Mesothelial cell of epicardium (in vitro differentiated cells): ENCODE measurements at regions not wholly inside any gene's neighbourhood (a gene's known extent, or its start where the extent isn't known, plus 50 kb on each side); places are given as distances from the start of the nearest gene placed in this dataset.

Source experiments
- DNase-seq, 2 experiments: peaks; one replicate each; pipeline ENCODE4 v3.0.0; 2021; ENCODE audit warnings: low spot score in 2 of 2; ENCODE audit not compliant: unreplicated experiment in 2 of 2
- H3K27ac Mint-ChIP-seq: 2 replicates; pipeline ENCODE4 v1.8.0; 2021; ENCODE audit warnings: mixed read lengths
- H3K27me3 Mint-ChIP-seq: 2 replicates; pipeline ENCODE4 v1.8.0; 2021; ENCODE audit warnings: low read depth, mixed read lengths
- H3K36me3 Mint-ChIP-seq: 2 replicates; pipeline ENCODE4 v1.8.0; 2021; ENCODE audit warnings: mixed read lengths
- H3K4me1 Mint-ChIP-seq: 2 replicates; pipeline ENCODE4 v1.8.0; 2021; ENCODE audit warnings: mixed read lengths
- H3K4me3 Mint-ChIP-seq: 2 replicates; pipeline ENCODE4 v1.8.0; 2021; ENCODE audit warnings: mild to moderate bottlenecking, moderate library complexity, mixed read lengths
- H3K9me3 Mint-ChIP-seq: 2 replicates; pipeline ENCODE4 v1.8.0; 2021; ENCODE audit warnings: mixed read lengths
- CTCF ChIP-seq: fragments of 200-600 bp; sonication (generic); IDR thresholded peaks from one replicate; pipeline ENCODE4 v1.5.0; 2021; ENCODE audit warnings: antibody characterized with exemption; ENCODE audit not compliant: unreplicated experiment

- Mint-ChIP-seq H3K4me1 (no peaks in the 10 kb centered on the region), H3K36me3 (no peaks in the 10 kb centered on the region), H3K27ac (no peak overlapping the region), H3K27me3 (peaks cover 4% of the 10 kb centered on the region), H3K4me3 (no peak overlapping the region), H3K9me3 (peaks cover 11% of the 10 kb centered on the region)
- no peak for DNase-seq
- TF ChIP-seq CTCF, result no peak
Observed at GRCh38 chr20:21874921-21875320, 169.5 kb downstream of the PAX1 start.

- no peak for TF ChIP-seq CTCF
- H3K27ac Mint-ChIP-seq, result no peak overlapping the region
- H3K4me1 Mint-ChIP-seq, result no peaks in the 10 kb centered on the region
- no peaks in the 10 kb centered on the region for H3K36me3 Mint-ChIP-seq
- peaks cover 11% of the 10 kb centered on the region for H3K9me3 Mint-ChIP-seq
- H3K4me3 Mint-ChIP-seq, result no peak overlapping the region
- no peak for DNase-seq
- H3K27me3 Mint-ChIP-seq, result peaks cover 4% of the 10 kb centered on the region
Observed at GRCh38 chr20:21874127-21874526, 168.7 kb downstream of the PAX1 start.

GRCh38 chr20:21873291-21873690, 167.8 kb downstream of the PAX1 start:
- H3K27ac Mint-ChIP-seq, result no peak overlapping the region
- H3K27me3 Mint-ChIP-seq, result peaks cover 4% of the 10 kb centered on the region

GRCh38 chr20:21867811-21868210, 162.3 kb downstream of the PAX1 start:
- no peak for TF ChIP-seq CTCF
- Mint-ChIP-seq H3K9me3 (no peaks in the 10 kb centered on the region), H3K4me3 (no peak overlapping the region), H3K36me3 (no peaks in the 10 kb centered on the region), H3K27ac (no peak overlapping the region), H3K27me3 (no peaks in the 10 kb centered on the region), H3K4me1 (no peaks in the 10 kb centered on the region)
- DNase-seq, result no peak

More at GRCh38 chr20:21873291-21873690, 167.8 kb downstream of the PAX1 start:
- Mint-ChIP-seq H3K36me3 (no peaks in the 10 kb centered on the region), H3K4me1 (no peaks in the 10 kb centered on the region), H3K9me3 (peaks cover 11% of the 10 kb centered on the region), H3K4me3 (no peak overlapping the region)
- no peak for TF ChIP-seq CTCF
- DNase-seq, result no peak

- H3K36me3 Mint-ChIP-seq, result no peaks in the 10 kb centered on the region
- H3K4me3 Mint-ChIP-seq, result no peak overlapping the region
- no peaks in the 10 kb centered on the region for H3K27me3 Mint-ChIP-seq
- no peak overlapping the region for H3K27ac Mint-ChIP-seq
- no peaks in the 10 kb centered on the region for H3K9me3 Mint-ChIP-seq
- TF ChIP-seq CTCF, result no peak
- H3K4me1 Mint-ChIP-seq, result no peaks in the 10 kb centered on the region
- DNase-seq, result no peak
Observed at GRCh38 chr20:21867353-21867752, 161.9 kb downstream of the PAX1 start.

- no peak for TF ChIP-seq CTCF
- no peak overlapping the region for H3K4me3 Mint-ChIP-seq
- H3K36me3 Mint-ChIP-seq, result no peaks in the 10 kb centered on the region
- no peaks in the 10 kb centered on the region for H3K27me3 Mint-ChIP-seq
- H3K9me3 Mint-ChIP-seq, result peaks cover 14% of the 10 kb centered on the region
- no peak overlapping the region for H3K27ac Mint-ChIP-seq
- no peaks in the 10 kb centered on the region for H3K4me1 Mint-ChIP-seq
- DNase-seq, result no peak
Observed at GRCh38 chr20:21862956-21863355, 157.5 kb downstream of the PAX1 start.
